GM12878 (cell line): ENCODE measurements at regions not wholly inside any gene's neighbourhood (a gene's known extent, or its start where the extent isn't known, plus 50 kb on each side); places are given as distances from the start of the nearest gene placed in this dataset.

Source experiments
- CEBPB ChIP-seq, 2 experiments: fragments of 150-350 bp in 1 of 2; IDR thresholded peaks; 2 replicates each; pipeline ENCODE4 v1.6.1; 2012 to 2014; ENCODE audit warnings: low read depth in 2 of 2, low read length in 2 of 2, borderline replicate concordance in 1 of 2, inconsistent platforms in 1 of 2
- CREM ChIP-seq: IDR thresholded peaks from 2 replicates; pipeline ENCODE4 v1.6.1; 2014; ENCODE audit warnings: antibody characterized with exemption, low read depth
- E2F8 ChIP-seq: fragments of 450-650 bp; IDR thresholded peaks from 2 replicates; pipeline ENCODE4 v1.6.1; 2018; ENCODE audit warnings: mild to moderate bottlenecking, low read depth, moderate library complexity; ENCODE audit not compliant: partially characterized antibody
- MLLT1 ChIP-seq: fragments of 450-650 bp; IDR thresholded peaks from 2 replicates; pipeline ENCODE4 v1.6.1; 2016; ENCODE audit warnings: mild to moderate bottlenecking
- MYB ChIP-seq: fragments of 150-350 bp; IDR thresholded peaks from 2 replicates; pipeline ENCODE4 v1.6.1; 2014; ENCODE audit warnings: mild to moderate bottlenecking, low read depth, low read length, borderline replicate concordance
- NFXL1 ChIP-seq: fragments of 450-650 bp; IDR thresholded peaks from 2 replicates; pipeline ENCODE4 v1.6.1; 2017; ENCODE audit warnings: antibody characterized with exemption, mild to moderate bottlenecking, borderline replicate concordance
- SMAD5 ChIP-seq: IDR thresholded peaks from 2 replicates; pipeline ENCODE4 v1.6.1; 2016; ENCODE audit warnings: antibody characterized with exemption, low read depth
- TAF1 ChIP-seq: IDR thresholded peaks from 2 replicates; pipeline ENCODE4 v1.6.1; 2011; ENCODE audit warnings: mild to moderate bottlenecking, low read depth, low read length, borderline replicate concordance
- ZBTB40 ChIP-seq: fragments of 450-650 bp; IDR thresholded peaks from 2 replicates; pipeline ENCODE4 v1.6.1; 2016; ENCODE audit warnings: mild to moderate bottlenecking, moderate library complexity, borderline replicate concordance
- ZNF622 ChIP-seq: fragments of 450-650 bp; IDR thresholded peaks from 2 replicates; pipeline ENCODE4 v1.6.1; 2017; ENCODE audit warnings: mild to moderate bottlenecking, inconsistent platforms
- TF ChIP-seq, protein P1 (sequence below): IDR thresholded peaks from 2 replicates; pipeline ENCODE4 v1.6.1; 2012; ENCODE audit warnings: improper control_type of control experiment, low read depth, low read length; ENCODE audit not compliant: insufficient replicate concordance
- TF ChIP-seq, protein P2 (sequence below): fragments of 450-650 bp; IDR thresholded peaks from 2 replicates; pipeline ENCODE4 v1.6.1; 2018; ENCODE audit warnings: borderline replicate concordance, mild to moderate bottlenecking; ENCODE audit not compliant: partially characterized antibody

DNA sequence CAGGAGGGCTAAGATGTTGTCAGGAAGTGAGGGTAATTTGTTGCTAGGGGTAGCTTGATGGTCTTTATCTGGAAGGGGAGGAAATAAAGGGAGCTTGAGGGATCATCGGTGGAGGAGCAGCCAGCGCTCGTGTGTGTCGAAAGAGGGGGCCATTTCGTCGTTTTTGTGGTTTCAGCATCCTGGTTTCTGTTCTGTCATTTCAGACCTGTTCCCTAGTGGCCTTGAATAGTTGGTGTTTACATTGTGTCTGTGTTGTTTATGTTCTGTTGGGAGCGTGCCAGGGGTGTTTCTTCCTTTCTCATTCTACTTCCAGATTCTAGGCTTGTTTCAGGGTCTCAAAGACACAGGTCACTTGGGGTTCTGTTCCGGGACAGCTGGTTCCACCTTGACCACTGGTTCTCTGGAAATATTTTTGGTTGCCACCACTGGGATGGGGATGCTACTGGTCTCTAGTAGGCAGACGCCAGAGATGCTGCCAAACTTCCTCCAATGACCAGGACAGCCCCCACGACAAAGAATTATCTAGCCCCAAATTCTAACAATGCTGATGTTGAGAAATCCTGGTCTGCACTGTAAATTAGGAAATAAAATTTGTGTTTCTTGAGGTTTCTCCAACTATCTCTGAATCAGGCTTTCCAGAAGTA is 113.9 kb upstream of the NAA20 start (continued):
- TF ChIP-seq, protein P1, sequence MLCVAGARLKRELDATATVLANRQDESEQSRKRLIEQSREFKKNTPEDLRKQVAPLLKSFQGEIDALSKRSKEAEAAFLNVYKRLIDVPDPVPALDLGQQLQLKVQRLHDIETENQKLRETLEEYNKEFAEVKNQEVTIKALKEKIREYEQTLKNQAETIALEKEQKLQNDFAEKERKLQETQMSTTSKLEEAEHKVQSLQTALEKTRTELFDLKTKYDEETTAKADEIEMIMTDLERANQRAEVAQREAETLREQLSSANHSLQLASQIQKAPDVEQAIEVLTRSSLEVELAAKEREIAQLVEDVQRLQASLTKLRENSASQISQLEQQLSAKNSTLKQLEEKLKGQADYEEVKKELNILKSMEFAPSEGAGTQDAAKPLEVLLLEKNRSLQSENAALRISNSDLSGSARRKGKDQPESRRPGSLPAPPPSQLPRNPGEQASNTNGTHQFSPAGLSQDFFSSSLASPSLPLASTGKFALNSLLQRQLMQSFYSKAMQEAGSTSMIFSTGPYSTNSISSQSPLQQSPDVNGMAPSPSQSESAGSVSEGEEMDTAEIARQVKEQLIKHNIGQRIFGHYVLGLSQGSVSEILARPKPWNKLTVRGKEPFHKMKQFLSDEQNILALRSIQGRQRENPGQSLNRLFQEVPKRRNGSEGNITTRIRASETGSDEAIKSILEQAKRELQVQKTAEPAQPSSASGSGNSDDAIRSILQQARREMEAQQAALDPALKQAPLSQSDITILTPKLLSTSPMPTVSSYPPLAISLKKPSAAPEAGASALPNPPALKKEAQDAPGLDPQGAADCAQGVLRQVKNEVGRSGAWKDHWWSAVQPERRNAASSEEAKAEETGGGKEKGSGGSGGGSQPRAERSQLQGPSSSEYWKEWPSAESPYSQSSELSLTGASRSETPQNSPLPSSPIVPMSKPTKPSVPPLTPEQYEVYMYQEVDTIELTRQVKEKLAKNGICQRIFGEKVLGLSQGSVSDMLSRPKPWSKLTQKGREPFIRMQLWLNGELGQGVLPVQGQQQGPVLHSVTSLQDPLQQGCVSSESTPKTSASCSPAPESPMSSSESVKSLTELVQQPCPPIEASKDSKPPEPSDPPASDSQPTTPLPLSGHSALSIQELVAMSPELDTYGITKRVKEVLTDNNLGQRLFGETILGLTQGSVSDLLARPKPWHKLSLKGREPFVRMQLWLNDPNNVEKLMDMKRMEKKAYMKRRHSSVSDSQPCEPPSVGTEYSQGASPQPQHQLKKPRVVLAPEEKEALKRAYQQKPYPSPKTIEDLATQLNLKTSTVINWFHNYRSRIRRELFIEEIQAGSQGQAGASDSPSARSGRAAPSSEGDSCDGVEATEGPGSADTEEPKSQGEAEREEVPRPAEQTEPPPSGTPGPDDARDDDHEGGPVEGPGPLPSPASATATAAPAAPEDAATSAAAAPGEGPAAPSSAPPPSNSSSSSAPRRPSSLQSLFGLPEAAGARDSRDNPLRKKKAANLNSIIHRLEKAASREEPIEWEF, result no peak
- no peak for TF ChIP-seq SMAD5
- TF ChIP-seq, protein P2, sequence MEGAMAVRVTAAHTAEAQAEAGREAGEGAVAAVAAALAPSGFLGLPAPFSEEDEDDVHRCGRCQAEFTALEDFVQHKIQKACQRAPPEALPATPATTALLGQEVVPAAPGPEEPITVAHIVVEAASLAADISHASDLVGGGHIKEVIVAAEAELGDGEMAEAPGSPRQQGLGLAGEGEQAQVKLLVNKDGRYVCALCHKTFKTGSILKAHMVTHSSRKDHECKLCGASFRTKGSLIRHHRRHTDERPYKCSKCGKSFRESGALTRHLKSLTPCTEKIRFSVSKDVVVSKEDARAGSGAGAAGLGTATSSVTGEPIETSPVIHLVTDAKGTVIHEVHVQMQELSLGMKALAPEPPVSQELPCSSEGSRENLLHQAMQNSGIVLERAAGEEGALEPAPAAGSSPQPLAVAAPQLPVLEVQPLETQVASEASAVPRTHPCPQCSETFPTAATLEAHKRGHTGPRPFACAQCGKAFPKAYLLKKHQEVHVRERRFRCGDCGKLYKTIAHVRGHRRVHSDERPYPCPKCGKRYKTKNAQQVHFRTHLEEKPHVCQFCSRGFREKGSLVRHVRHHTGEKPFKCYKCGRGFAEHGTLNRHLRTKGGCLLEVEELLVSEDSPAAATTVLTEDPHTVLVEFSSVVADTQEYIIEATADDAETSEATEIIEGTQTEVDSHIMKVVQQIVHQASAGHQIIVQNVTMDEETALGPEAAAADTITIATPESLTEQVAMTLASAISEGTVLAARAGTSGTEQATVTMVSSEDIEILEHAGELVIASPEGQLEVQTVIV, result no peak
- no peak for TF ChIP-seq TAF1
- TF ChIP-seq MYB, result no peak
- TF ChIP-seq ZBTB40, result no peak
- TF ChIP-seq CEBPB (IDR thresholded peaks at IDR 0.05; ENCODE audit: borderline replicate concordance in 1 of 2, low read depth in 2 of 2, low read length in 2 of 2), result no peak
- TF ChIP-seq NFXL1, result no peak
- TF ChIP-seq ZNF622, result no peak
- peak; percentile 57; the same call in 1 of the 2 replicates for TF ChIP-seq MLLT1
- no peak for TF ChIP-seq E2F8
- peak; percentile 54 for TF ChIP-seq CREM
